BJ (cell line): ENCODE measurements at regions not wholly inside any gene's neighbourhood (a gene's known extent, or its start where the extent isn't known, plus 50 kb on each side); places are given as distances from the start of the nearest gene placed in this dataset.

Experiments used
- CTCF ChIA-PET: fragments of 350-600 bp; formaldehyde crosslinking; extraction: SDS; loops from one replicate; lab custom pipeline; 2021; ENCODE audit warnings: antibody characterized with exemption, inconsistent platforms; lab: Yijun Ruan, JAX
- POLR2A ChIA-PET: fragments of 300-600 bp; sonication (Branson Sonifier 250); formaldehyde crosslinking; extraction: SDS; loops from one replicate; lab custom pipeline; 2021; ENCODE audit warnings: antibody characterized with exemption; lab: Charles Lee
- DNase-seq: peaks from one replicate; pipeline ENCODE4 v3.0.0-alpha.2; 2011; ENCODE audit warnings: low read depth
- H3K27me3 ChIP-seq: 2 replicates; pipeline ENCODE4 v1.6.0; 2011; ENCODE audit warnings: low read length; ENCODE audit not compliant: control insufficient read depth, insufficient read depth
- H3K36me3 ChIP-seq: 2 replicates; pipeline ENCODE4 v1.5.1; 2011; ENCODE audit warnings: low read length; ENCODE audit not compliant: control insufficient read depth, insufficient read depth
- H3K4me3 ChIP-seq: 2 replicates; pipeline ENCODE4 v1.5.1; 2011; ENCODE audit warnings: low read depth, mild to moderate bottlenecking, control low read depth, low read length
- TF ChIP-seq, protein P1 (sequence below): IDR thresholded peaks from 2 replicates; pipeline ENCODE4 v1.5.1; 2011; ENCODE audit warnings: low read depth, mild to moderate bottlenecking, control low read depth, inconsistent platforms, low read length, moderate library complexity; ENCODE audit not compliant: insufficient read depth

DNA sequence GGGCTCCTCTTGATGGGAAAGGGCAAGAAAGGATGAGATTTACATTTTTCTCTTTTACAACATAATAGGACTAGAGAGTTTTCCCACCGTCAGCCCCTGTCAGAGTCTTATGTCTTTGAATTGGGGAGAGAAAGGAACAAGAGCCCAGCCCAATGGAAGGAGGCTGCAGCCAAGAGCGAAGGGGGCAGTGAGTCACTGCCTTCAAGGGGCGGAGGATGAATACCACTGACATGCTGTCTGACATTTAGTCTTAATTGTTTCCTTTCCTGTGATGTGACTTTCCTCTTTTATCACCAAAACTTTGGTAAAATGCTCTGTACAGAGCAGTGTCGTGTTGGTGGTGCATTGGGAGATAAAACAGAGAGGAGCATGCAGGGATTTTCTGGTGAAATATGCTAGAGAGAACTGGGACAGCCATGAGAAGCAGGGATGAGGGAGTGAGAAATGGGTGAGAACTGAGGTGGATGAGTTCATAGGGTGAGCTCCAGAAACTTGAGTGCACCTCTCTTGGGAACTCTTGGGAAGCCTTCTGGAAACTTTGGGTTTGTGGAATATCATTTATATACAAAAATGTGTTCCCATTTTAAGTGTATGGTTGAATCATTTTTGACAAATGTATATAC is 179.9 kb upstream of the FGGY start:
- Histone ChIP-seq H3K36me3 (no peaks in the 10 kb centered on the region), H3K27me3 (no peaks in the 10 kb centered on the region), H3K4me3 (no peak overlapping the region)
- CTCF ChIA-PET = no interaction called here
- POLR2A ChIA-PET = no interaction called here
- TF ChIP-seq, protein P1, sequence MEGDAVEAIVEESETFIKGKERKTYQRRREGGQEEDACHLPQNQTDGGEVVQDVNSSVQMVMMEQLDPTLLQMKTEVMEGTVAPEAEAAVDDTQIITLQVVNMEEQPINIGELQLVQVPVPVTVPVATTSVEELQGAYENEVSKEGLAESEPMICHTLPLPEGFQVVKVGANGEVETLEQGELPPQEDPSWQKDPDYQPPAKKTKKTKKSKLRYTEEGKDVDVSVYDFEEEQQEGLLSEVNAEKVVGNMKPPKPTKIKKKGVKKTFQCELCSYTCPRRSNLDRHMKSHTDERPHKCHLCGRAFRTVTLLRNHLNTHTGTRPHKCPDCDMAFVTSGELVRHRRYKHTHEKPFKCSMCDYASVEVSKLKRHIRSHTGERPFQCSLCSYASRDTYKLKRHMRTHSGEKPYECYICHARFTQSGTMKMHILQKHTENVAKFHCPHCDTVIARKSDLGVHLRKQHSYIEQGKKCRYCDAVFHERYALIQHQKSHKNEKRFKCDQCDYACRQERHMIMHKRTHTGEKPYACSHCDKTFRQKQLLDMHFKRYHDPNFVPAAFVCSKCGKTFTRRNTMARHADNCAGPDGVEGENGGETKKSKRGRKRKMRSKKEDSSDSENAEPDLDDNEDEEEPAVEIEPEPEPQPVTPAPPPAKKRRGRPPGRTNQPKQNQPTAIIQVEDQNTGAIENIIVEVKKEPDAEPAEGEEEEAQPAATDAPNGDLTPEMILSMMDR = no peak
- DNase-seq = peak; percentile 26

GRCh38 chr1:59122527-59122926 is 174.4 kb upstream of the FGGY start:
- ChIA-PET POLR2A (no interaction called here), CTCF (interaction anchor here (1.0 to 1.3 kb wide), 2 partner anchors 310 to 365 kb away, joined by 3 read pairs; no protein-coding TSS in a partner anchor)

GRCh38 chr1:59123081-59123681 is 173.7 kb upstream of the FGGY start:
- CTCF ChIA-PET = interaction anchor here (1.0 to 1.3 kb wide), 2 partner anchors 310 to 364 kb away, joined by 3 read pairs; no protein-coding TSS in a partner anchor

More at GRCh38 chr1:59122527-59122926, 174.4 kb upstream of the FGGY start:
- no peaks in the 10 kb centered on the region for H3K36me3 ChIP-seq
- DNase-seq = no peak
- TF ChIP-seq, protein P1 = no peak
- H3K27me3 ChIP-seq = no peaks in the 10 kb centered on the region
- H3K4me3 ChIP-seq = no peak overlapping the region

DNA sequence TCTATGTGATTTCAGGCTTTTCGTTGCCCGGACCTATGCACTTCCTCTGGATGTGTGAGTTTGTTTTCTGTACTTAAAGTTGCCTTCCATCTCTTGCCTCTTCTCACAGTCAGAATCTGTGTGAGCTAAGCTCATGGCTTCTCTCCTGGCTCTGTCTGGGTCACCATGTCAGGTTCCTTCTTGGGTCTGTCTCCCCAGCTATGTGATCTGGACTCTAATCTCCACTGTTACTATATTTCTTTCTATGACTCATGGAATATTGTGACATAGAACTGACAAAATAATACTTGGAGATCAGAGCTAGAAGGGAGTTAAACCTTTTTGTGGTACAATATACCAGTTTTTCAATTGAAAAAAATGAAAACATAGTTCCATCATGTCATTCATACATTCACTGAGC is 172.7 kb upstream of the FGGY start:
- no peak for DNase-seq
- ChIA-PET POLR2A (no interaction called here), CTCF (interaction anchor here (0.6 to 1.5 kb wide), 3 partner anchors 28 to 633 kb away, joined by 3 read pairs; no protein-coding TSS in a partner anchor)

More at GRCh38 chr1:59123081-59123681, 173.7 kb upstream of the FGGY start:
- DNase-seq = no peak
- POLR2A ChIA-PET = no interaction called here
- no peaks in the 10 kb centered on the region for H3K36me3 ChIP-seq
- no peaks in the 10 kb centered on the region for H3K27me3 ChIP-seq
- TF ChIP-seq, protein P1 = no peak
- H3K4me3 ChIP-seq = no peak overlapping the region

DNA sequence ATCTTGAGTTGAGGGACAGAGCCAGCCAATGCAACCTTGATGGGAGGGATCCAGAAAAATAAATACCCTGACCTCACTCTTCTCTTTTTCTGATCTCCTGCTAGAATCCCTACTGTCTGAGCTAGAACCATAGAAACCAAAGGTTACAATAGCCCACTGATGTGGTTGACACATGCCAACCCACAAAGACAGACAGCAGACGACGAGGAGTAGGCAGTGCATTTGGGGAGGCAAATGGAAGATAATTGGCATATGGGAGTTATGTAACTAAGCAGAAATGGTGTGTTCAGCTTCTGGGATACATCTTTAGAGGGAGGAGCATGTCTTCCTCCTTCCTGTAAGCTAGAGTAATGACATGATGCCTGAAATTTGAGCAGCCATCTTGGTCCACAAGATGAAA is 171.7 kb upstream of the FGGY start:
- POLR2A ChIA-PET = no interaction called here
- CTCF ChIA-PET = interaction anchor here (1.5 kb wide), 1 partner anchor 27 kb away, joined by 3 read pairs; no protein-coding TSS in a partner anchor
- no peaks in the 10 kb centered on the region for H3K27me3 ChIP-seq
- H3K4me3 ChIP-seq = no peak overlapping the region
- TF ChIP-seq, protein P1 = no peak
- H3K36me3 ChIP-seq = no peaks in the 10 kb centered on the region
- DNase-seq = no peak

More for the DNA sequence above, 172.7 kb upstream of the FGGY start:
- TF ChIP-seq, protein P1 = no peak
- Histone ChIP-seq H3K27me3 (no peaks in the 10 kb centered on the region), H3K36me3 (no peaks in the 10 kb centered on the region), H3K4me3 (no peak overlapping the region)
